ENCODE measurements at regions not wholly inside any gene's neighbourhood (a gene's known extent, or its start where the extent isn't known, plus 50 kb on each side); places are given as distances from the start of the nearest gene placed in this dataset.

- Histone ChIP-seq H3K4me3 (no peak overlapping the region), H4K20me1 (replicated peaks; ENCODE audit: insufficient read depth) (no peaks in the 10 kb centered on the region), H3K27me3 (ENCODE audit: insufficient read depth) (no peaks in the 10 kb centered on the region), H3K36me3 (ENCODE audit: insufficient read depth) (no peaks in the 10 kb centered on the region), H3K79me2 (replicated peaks; ENCODE audit: insufficient read depth) (no peaks in the 10 kb centered on the region), H2AFZ (no peak overlapping the region), H3K4me1 (ENCODE audit: insufficient read depth) (peaks cover 25% of the 10 kb centered on the region), H3K9me2 (ENCODE audit: insufficient read depth) (0 out of 2 replicates have a peak, but pooled peaks cover 3% of the 10 kb centered on the region), H3F3A (replicated peaks; ENCODE audit: low read depth) (no peaks in the 10 kb centered on the region), H3K27ac (ENCODE audit: low read depth) (no peak overlapping the region), H3K4me2 (no peak overlapping the region)
- H3K4me1 Mint-ChIP-seq: peaks cover 15% of the 10 kb centered on the region
- DNase-seq (ENCODE audit: low spot score): no peak
- no peak overlapping the region for H3K4me3 Mint-ChIP-seq
- H3K27ac Mint-ChIP-seq: no peak overlapping the region
- no peaks in the 10 kb centered on the region for H3K36me3 Mint-ChIP-seq (ENCODE audit: low read depth)
- no peak for ATAC-seq
- H3K9me3 Mint-ChIP-seq: no peaks in the 10 kb centered on the region
- TF ChIP-seq ZNF462 (CRISPR knock-in tag; IDR thresholded peaks at IDR 0.05) (no peak), JUNB (IDR thresholded peaks at IDR 0.05; ENCODE audit: unreplicated experiment) (no peak), CREB1 (CRISPR knock-in tag; IDR thresholded peaks at IDR 0.05; ENCODE audit: low read depth) (no peak), ZNF114 (CRISPR knock-in tag; IDR thresholded peaks at IDR 0.05) (no peak), REST (IDR thresholded peaks at IDR 0.05; ENCODE audit: unreplicated experiment) (no peak), EZH2phosphoT487 (IDR thresholded peaks at IDR 0.05; ENCODE audit: unreplicated experiment) (no peak), ETS1 (IDR thresholded peaks at IDR 0.05) (no peak), STAT1 (IDR thresholded peaks at IDR 0.05; ENCODE audit: unreplicated experiment) (no peak), CTCF (conservative IDR thresholded peaks at IDR 0.05; ENCODE audit: low read depth in 2 of 2) (no peak), ZNF331 (CRISPR knock-in tag; IDR thresholded peaks at IDR 0.05; ENCODE audit: low read depth) (no peak)
- no peaks in the 10 kb centered on the region for H3K27me3 Mint-ChIP-seq (ENCODE audit: insufficient read depth, low read depth, poor library complexity)
These were observed 159.5 kb downstream of the HNMT start for GRCh38 chr2:138123741-138124140.

All from GM23338 (cell line).